PFSK-1 (cell line): ENCODE measurements at regions not wholly inside any gene's neighbourhood (a gene's known extent, or its start where the extent isn't known, plus 50 kb on each side); places are given as distances from the start of the nearest gene placed in this dataset.

Source experiments
- POLR2AphosphoS5 ChIP-seq: IDR thresholded peaks from 2 replicates; pipeline ENCODE4 v1.6.1; 2012; ENCODE audit warnings: low read depth, mild to moderate bottlenecking, control low read depth, low read length, moderate library complexity
- TAF1 ChIP-seq: IDR thresholded peaks from 2 replicates; pipeline ENCODE4 v1.6.1; 2012; ENCODE audit warnings: low read length, control low read depth, borderline replicate concordance; ENCODE audit not compliant: insufficient read depth
- TF ChIP-seq, protein P1 (sequence below), 2 experiments: IDR thresholded peaks; 2 replicates each; pipeline versions ENCODE4 v1.6.1 to v1.8.0; 2011 to 2012; ENCODE audit warnings: low read depth in 2 of 2, low read length in 2 of 2, control low read depth in 1 of 2, inconsistent platforms in 1 of 2, mild to moderate bottlenecking in 1 of 2, moderate library complexity in 1 of 2; ENCODE audit not compliant: insufficient read depth in 1 of 2

- no peak for TF ChIP-seq POLR2AphosphoS5
- TF ChIP-seq, protein P1, sequence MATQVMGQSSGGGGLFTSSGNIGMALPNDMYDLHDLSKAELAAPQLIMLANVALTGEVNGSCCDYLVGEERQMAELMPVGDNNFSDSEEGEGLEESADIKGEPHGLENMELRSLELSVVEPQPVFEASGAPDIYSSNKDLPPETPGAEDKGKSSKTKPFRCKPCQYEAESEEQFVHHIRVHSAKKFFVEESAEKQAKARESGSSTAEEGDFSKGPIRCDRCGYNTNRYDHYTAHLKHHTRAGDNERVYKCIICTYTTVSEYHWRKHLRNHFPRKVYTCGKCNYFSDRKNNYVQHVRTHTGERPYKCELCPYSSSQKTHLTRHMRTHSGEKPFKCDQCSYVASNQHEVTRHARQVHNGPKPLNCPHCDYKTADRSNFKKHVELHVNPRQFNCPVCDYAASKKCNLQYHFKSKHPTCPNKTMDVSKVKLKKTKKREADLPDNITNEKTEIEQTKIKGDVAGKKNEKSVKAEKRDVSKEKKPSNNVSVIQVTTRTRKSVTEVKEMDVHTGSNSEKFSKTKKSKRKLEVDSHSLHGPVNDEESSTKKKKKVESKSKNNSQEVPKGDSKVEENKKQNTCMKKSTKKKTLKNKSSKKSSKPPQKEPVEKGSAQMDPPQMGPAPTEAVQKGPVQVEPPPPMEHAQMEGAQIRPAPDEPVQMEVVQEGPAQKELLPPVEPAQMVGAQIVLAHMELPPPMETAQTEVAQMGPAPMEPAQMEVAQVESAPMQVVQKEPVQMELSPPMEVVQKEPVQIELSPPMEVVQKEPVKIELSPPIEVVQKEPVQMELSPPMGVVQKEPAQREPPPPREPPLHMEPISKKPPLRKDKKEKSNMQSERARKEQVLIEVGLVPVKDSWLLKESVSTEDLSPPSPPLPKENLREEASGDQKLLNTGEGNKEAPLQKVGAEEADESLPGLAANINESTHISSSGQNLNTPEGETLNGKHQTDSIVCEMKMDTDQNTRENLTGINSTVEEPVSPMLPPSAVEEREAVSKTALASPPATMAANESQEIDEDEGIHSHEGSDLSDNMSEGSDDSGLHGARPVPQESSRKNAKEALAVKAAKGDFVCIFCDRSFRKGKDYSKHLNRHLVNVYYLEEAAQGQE (IDR thresholded peaks at IDR 0.05; ENCODE audit: insufficient read depth in 1 of 2, low read depth in 2 of 2, low read length in 2 of 2), result no peak
- no peak for TF ChIP-seq TAF1
These were observed 138.1 kb downstream of the SUCLG1 start for GRCh38 chr2:84320940-84321339.
